ENCODE measurements at regions not wholly inside any gene's neighbourhood (a gene's known extent, or its start where the extent isn't known, plus 50 kb on each side); places are given as distances from the start of the nearest gene placed in this dataset.

GRCh38 chr4:11895766-11896165, 467.1 kb upstream of the HS3ST1 start:
- WGBS, 2 donors, result 42 to 74% methylated on average over 1 of the region's 1 CpG
- no peak for ATAC-seq
- Histone ChIP-seq H3K4me1 (no peaks in the 10 kb centered on the region), H3K4me3 (no peak overlapping the region), H3K27me3 (no peaks in the 10 kb centered on the region), H3K36me3 (no peaks in the 10 kb centered on the region), H3K27ac (no peak overlapping the region), H3K9me3 (no peaks in the 10 kb centered on the region)
- intact Hi-C loops (cut with DNase I), result no loop called here
- FAIRE-seq, result no peak
- DNase-seq, result no peak
- TF ChIP-seq CTCF (IDR thresholded peaks at IDR 0.05), result no peak

- 16 to 39% methylated on average over 2 of the region's 2 CpGs for WGBS, 2 donors
- Histone ChIP-seq H3K4me1 (no peaks in the 10 kb centered on the region), H3K27me3 (no peaks in the 10 kb centered on the region), H3K27ac (no peak overlapping the region), H3K9me3 (no peaks in the 10 kb centered on the region), H3K36me3 (no peaks in the 10 kb centered on the region), H3K4me3 (no peak overlapping the region)
- ATAC-seq (no peak), FAIRE-seq (no peak), DNase-seq (no peak)
- intact Hi-C loops (cut with DNase I), result no loop called here
- TF ChIP-seq CTCF (IDR thresholded peaks at IDR 0.05), result no peak
Observed at GRCh38 chr4:11894977-11895376, 466.3 kb upstream of the HS3ST1 start.

GRCh38 chr4:11894221-11894620, 465.5 kb upstream of the HS3ST1 start:
- FAIRE-seq (no peak), ATAC-seq (no peak), DNase-seq (no peak)
- intact Hi-C loops (cut with DNase I), result no loop called here
- no peaks in the 10 kb centered on the region for H3K36me3 ChIP-seq
- no peaks in the 10 kb centered on the region for H3K9me3 ChIP-seq
- 59 to 77% methylated on average over 3 of the region's 3 CpGs for WGBS, 2 donors
- no peaks in the 10 kb centered on the region for H3K4me1 ChIP-seq
- no peak overlapping the region for H3K27ac ChIP-seq
- H3K4me3 ChIP-seq, result no peak overlapping the region
- no peak for TF ChIP-seq CTCF (IDR thresholded peaks at IDR 0.05)
- no peaks in the 10 kb centered on the region for H3K27me3 ChIP-seq

- Histone ChIP-seq H3K4me3 (no peak overlapping the region), H3K9me3 (no peaks in the 10 kb centered on the region), H3K36me3 (no peaks in the 10 kb centered on the region), H3K27me3 (no peaks in the 10 kb centered on the region), H3K4me1 (no peaks in the 10 kb centered on the region), H3K27ac (no peak overlapping the region)
- FAIRE-seq (no peak), DNase-seq (no peak), ATAC-seq (no peak)
- TF ChIP-seq CTCF (IDR thresholded peaks at IDR 0.05), result no peak
- intact Hi-C loops (cut with DNase I), result no loop called here
- 70 to 83% methylated on average over 2 of the region's 2 CpGs for WGBS, 2 donors
Observed at GRCh38 chr4:11889099-11889498, 460.4 kb upstream of the HS3ST1 start.

GRCh38 chr4:11881947-11882346, 453.3 kb upstream of the HS3ST1 start:
- ATAC-seq (no peak), DNase-seq (no peak), FAIRE-seq (no peak)
- no peaks in the 10 kb centered on the region for H3K36me3 ChIP-seq
- no peak for TF ChIP-seq CTCF (IDR thresholded peaks at IDR 0.05)
- no peak overlapping the region for H3K4me3 ChIP-seq
- no peaks in the 10 kb centered on the region for H3K9me3 ChIP-seq
- H3K27me3 ChIP-seq, result no peaks in the 10 kb centered on the region
- H3K4me1 ChIP-seq, result no peaks in the 10 kb centered on the region
- intact Hi-C loops (cut with DNase I), result no loop called here
- no peak overlapping the region for H3K27ac ChIP-seq

All from pancreas (tissue), 10 donors.